GM12873 (cell line): ENCODE measurements at regions not wholly inside any gene's neighbourhood (a gene's known extent, or its start where the extent isn't known, plus 50 kb on each side); places are given as distances from the start of the nearest gene placed in this dataset.

Source experiments
- TF ChIP-seq, protein P1 (sequence below): IDR thresholded peaks from 2 replicates; pipeline ENCODE4 v1.5.1; 2012; ENCODE audit warnings: low read depth, mild to moderate bottlenecking, moderate library complexity, low read length, control low read depth; ENCODE audit not compliant: insufficient read depth; ENCODE audit errors: missing control alignments

DNA sequence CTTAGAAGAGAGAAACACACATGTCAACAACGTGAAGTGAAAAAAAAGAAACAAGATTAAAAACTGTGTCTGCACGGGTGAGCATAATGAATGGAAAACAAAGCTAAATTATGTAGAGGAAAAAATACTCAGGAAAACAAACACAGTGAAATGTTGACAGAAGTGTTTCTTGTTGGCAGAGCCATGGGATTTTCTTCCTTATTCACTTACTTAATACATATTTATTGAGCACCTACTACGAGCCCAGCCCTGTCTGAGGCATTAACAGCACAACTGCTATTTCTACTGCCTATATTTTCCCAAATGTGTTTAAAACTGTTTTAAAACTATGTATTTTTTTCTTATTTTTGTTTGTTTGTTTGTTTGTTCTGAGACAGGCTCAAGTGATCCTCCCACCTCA is 69.9 kb downstream of the DIO3 start:
- TF ChIP-seq, protein P1, sequence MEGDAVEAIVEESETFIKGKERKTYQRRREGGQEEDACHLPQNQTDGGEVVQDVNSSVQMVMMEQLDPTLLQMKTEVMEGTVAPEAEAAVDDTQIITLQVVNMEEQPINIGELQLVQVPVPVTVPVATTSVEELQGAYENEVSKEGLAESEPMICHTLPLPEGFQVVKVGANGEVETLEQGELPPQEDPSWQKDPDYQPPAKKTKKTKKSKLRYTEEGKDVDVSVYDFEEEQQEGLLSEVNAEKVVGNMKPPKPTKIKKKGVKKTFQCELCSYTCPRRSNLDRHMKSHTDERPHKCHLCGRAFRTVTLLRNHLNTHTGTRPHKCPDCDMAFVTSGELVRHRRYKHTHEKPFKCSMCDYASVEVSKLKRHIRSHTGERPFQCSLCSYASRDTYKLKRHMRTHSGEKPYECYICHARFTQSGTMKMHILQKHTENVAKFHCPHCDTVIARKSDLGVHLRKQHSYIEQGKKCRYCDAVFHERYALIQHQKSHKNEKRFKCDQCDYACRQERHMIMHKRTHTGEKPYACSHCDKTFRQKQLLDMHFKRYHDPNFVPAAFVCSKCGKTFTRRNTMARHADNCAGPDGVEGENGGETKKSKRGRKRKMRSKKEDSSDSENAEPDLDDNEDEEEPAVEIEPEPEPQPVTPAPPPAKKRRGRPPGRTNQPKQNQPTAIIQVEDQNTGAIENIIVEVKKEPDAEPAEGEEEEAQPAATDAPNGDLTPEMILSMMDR, result no peak

DNA sequence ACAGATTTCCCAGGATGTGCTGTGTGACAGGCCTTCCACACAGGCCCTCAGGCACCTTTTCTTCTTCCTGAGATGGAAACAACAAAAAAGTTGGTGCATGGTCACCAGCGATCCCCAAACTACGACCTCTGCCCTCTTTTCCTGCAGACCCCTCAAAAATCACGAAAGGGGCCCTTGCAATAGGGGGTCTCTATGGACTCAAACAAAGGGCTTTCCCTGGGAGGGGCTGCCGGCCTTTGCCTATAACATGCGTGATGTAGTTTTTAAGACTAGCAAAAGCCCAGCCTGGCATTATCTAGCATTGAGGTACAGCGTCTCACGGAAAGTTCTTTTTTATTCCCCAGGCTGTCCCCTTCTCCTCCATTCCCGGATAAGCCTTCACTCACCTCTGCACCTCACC is 71.2 kb downstream of the DIO3 start:
- TF ChIP-seq, protein P1, result no peak

DNA sequence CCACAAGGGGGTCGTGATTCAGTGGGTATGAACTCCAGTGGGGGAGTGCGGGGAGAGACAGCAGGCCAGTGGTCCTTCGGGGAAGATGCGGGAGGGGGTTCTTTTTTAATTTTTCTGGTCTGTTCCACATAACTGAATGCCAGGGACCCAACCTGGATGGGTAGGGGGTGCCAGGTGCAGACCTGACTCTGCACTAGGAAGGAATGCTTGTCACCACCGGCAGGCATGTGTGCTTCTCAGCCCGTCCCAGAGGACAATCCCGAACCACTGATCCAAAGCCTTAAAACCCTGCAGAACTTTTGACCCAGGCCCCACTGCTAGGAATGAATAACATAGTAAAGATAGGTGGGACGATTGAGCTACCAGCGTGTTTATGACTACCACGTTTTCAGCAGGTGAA is 72.0 kb downstream of the DIO3 start:
- TF ChIP-seq, protein P1, result no peak

DNA sequence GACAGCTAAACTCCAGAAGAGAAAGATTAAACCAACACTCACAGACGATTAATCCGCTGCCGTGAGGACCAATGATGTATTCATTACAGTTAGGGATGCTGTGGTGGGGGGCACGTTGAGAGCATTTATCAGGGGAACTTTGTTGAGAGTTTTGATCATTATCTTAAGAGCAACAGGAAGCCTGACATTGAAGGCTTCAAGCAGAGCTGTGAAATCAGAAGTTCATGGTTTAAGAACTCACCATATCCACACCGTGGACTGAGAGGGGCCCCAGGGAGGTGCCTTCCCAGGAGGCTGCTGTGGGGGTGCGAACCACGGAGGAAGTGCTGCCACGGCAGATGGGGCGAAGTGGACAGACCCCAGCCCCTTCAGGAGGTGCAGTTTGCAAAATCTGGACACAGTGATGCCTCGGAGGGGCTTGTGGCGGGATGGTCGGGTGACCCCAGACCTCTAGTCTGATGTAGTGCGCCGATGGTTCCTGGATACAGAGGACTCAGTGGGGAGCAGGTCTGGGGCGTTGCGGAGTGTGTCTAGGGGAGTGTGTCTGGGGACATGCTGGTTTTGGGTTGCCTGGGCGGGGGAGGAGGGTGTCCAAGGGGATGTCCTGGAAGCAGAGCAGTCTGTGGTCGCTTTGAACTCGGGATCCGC is 73.0 kb downstream of the DIO3 start:
- TF ChIP-seq, protein P1, result no peak

DNA sequence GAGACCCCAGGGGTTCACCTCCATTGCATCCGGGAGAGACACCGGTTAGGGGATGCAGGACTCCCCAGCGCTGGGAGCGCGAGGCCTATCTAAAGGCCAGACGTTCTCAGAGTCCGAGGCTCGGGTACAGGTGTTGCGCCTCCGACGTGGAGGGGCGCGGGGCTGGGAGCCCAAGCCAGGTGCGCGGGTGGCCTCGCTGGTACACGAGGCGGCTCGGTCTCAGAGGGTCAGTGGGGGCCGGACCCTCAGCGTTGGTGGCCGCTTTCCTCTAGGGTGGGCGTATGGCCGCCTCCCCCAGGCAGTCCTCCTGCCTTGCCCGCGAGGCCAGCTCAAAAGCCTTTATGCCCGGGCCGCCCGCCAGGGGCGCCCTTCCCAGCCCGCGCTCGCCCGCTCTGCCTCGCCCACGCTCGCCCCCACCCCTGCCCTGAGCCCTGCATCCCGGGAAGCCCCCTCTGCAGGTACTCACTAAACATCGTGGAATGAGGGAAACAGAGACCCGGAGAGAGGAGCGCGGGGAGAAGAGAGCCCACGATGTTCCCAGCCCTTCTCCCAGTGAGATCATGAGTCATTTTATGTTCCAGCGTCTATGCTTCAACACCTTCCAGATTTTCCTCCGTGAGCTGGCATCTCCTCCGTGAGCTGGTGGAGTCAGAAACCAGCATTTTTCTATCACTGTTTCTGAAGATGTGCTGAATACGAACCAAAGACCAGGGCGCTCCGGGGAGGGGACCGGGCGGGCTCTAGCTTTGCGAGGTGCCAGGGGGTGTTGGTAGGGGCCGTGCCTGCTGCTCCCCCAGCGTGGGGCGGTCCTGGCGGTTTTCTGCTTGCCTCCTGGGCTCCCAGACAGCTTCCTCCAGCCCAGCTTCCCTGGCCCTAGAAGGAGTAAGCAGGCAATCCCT is 73.8 kb downstream of the DIO3 start:
- TF ChIP-seq, protein P1, result no peak

DNA sequence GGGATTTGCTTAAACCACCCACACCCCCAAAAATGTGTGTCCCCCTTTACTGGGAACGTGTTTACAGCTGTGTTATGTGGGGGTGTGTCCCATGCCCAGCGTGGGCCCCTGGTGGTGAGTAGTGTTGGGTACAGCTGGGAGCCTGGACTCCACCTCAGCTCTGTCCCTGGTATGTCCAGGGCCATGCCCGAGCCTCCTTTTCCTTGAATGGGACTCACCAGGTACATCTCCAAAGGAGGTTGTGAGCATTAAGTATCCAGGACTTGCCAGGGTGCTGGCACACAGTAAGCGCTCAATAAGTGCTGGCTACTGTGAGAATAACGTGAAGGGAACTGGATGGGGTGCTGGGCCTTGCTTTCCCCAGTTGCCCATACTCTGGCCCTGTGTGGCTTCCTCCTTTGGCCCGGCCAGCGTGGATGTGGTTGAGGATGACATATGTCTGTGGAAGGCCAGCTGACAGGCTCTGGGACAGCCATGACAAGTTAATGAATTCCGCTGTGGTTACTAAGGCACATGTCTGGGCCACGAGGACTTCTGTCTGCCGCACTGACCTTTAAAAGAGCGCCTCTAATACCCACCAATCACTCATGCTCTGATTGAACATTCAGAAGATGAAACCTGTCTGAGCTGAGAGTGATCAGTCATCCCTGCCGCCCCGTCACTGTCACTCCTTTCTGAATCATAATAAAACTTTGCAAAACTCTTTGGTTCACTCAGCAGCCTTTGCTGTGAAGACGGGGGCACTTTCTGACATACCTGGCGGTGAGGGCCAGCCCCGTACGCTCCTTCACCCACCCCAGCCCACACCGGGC is 74.7 kb downstream of the DIO3 start:
- TF ChIP-seq, protein P1, result no peak

DNA sequence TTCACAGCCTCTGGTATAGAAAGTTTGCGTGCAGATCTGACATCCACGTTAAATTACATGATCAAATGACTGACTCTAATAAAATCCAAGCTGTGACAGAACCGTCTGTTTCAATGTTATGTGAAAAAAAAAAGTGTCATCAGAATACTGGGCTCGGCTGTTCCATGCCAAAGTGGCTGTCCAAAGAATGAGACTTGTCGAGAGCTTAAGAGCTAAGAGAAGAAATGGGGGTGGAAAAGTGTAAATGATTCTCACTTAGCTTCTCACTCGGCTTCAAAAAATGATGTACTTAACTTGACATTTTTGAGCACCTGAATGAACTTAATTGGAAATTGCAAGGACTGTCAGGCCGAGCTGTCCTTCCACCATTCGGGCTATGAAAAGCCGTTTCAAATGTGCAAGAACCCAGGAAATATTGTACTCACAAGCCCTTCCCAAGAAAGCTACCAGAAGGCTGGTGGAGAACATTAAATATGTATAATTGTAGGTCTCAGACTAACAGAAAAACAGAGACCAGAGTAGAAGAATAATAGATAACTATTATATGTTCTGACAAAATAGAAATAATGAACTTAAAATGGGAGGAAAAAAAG is 78.0 kb downstream of the DIO3 start:
- TF ChIP-seq, protein P1, result no peak
